B cell (primary cell): ENCODE measurements at regions not wholly inside any gene's neighbourhood (a gene's known extent, or its start where the extent isn't known, plus 50 kb on each side); places are given as distances from the start of the nearest gene placed in this dataset.
"Not testable (repeated sequence)": the region's sequence is repeated elsewhere in the genome, so short reads cannot be mapped to it uniquely, and the experiment has no call there.

ENCODE experiments used
- ATAC-seq: fragments of 200-7000 bp; cut with Tn5 transposase; one replicate; pipeline ENCODE4 v1.10.0; 2021; ENCODE audit warnings: low read depth, mild to moderate bottlenecking, moderate number of reproducible peaks, moderate library complexity
- CTCF ChIA-PET: fragments of 350-600 bp; sonication (Branson Sonifier 250); formaldehyde crosslinking; loops from one replicate; lab custom pipeline; 2021; ENCODE audit warnings: antibody characterized with exemption, inconsistent platforms; lab: Charles Lee
- POLR2A ChIA-PET: fragments of 350-600 bp; sonication (Branson Sonifier 250); formaldehyde crosslinking; loops from one replicate; lab custom pipeline; 2021; ENCODE audit warnings: antibody characterized with exemption; lab: Charles Lee
- DNase-seq: peaks from one replicate; pipeline ENCODE4 v3.0.0; 2013
- H2AFZ ChIP-seq: 2 replicates; pipeline ENCODE4 v1.6.1; 2012; ENCODE audit warnings: mild to moderate bottlenecking, low read depth, low read length; ENCODE audit not compliant: insufficient read depth, poor library complexity, severe bottlenecking
- H3K27ac ChIP-seq, 2 donors: 1 replicate in 1 of 2; 2 replicates in 1 of 2; pipeline ENCODE4 v1.5.1; 2012 to 2013; ENCODE audit warnings: low read length in 2 of 2, mild to moderate bottlenecking in 2 of 2, moderate library complexity in 1 of 2
- H3K27me3 ChIP-seq, 4 experiments: fragments of 200-600 bp in 1 of 4; sonication (generic) in 1 of 4; replicated peaks in 1 of 4; 1 replicate in 2 of 4; 2 replicates in 2 of 4; pipeline versions ENCODE4 v1.6.1 to v1.7.0; 2013 to 2016; ENCODE audit warnings: low read length in 3 of 4, mild to moderate bottlenecking in 2 of 4, mixed read lengths in 1 of 4, moderate library complexity in 1 of 4; ENCODE audit not compliant: insufficient read depth in 4 of 4, control insufficient read depth in 3 of 4; ENCODE audit errors: control extremely low read depth in 1 of 4
- H3K36me3 ChIP-seq, 2 experiments: replicated peaks in 1 of 2; 1 replicate in 1 of 2; 2 replicates in 1 of 2; pipeline versions ENCODE4 v1.6.1 to v1.7.1; 2013; ENCODE audit warnings: low read length in 1 of 2; ENCODE audit not compliant: insufficient read depth in 2 of 2, control insufficient read depth in 1 of 2; ENCODE audit errors: control extremely low read depth in 1 of 2, extremely low read depth in 1 of 2
- H3K4me1 ChIP-seq, 2 donors: fragments of 200-600 bp in 1 of 2; sonication (generic) in 1 of 2; 1 replicate in 1 of 2; 2 replicates in 1 of 2; pipeline versions ENCODE4 v1.5.1 to v1.6.1; 2013 to 2017; ENCODE audit warnings: low read length in 2 of 2; ENCODE audit not compliant: control insufficient read depth in 2 of 2, insufficient read depth in 2 of 2
- H3K4me2 ChIP-seq: replicated peaks from 2 replicates; pipeline ENCODE3; 2012; ENCODE audit warnings: mild to moderate bottlenecking, low read depth, low read length; ENCODE audit not compliant: poor library complexity, severe bottlenecking
- H3K4me3 ChIP-seq, 5 experiments: fragments of 200-600 bp in 1 of 5; sonication (generic) in 1 of 5; 1 replicate in 3 of 5; 2 replicates in 2 of 5; pipeline versions ENCODE4 v1.5.1 to v1.7.0; 2011 to 2016; ENCODE audit warnings: low read length in 4 of 5, mild to moderate bottlenecking in 4 of 5, low read depth in 2 of 5, control low read depth in 1 of 5, moderate library complexity in 1 of 5; ENCODE audit not compliant: insufficient read depth in 1 of 5; ENCODE audit errors: control extremely low read depth in 1 of 5, extremely low read depth in 1 of 5
- H3K79me2 ChIP-seq: fragments of 200-600 bp; sonication (generic); one replicate; pipeline ENCODE4 v1.6.0; 2016; ENCODE audit warnings: low read length; ENCODE audit not compliant: control insufficient read depth, insufficient read depth
- H3K9ac ChIP-seq: fragments of 200-600 bp; sonication (generic); 2 replicates; pipeline ENCODE4 v1.6.1; 2017; ENCODE audit warnings: mild to moderate bottlenecking, low read length, moderate library complexity
- H3K9me3 ChIP-seq, 3 donors: one replicate each; pipeline versions ENCODE4 v1.6.1 to v1.7.1; 2013; ENCODE audit warnings: low read length in 2 of 3; ENCODE audit not compliant: control insufficient read depth in 2 of 3, insufficient read depth in 1 of 3; ENCODE audit errors: control extremely low read depth in 1 of 3
- H4K20me1 ChIP-seq: 2 replicates; pipeline ENCODE4 v1.6.0; 2012; ENCODE audit warnings: mild to moderate bottlenecking, low read length; ENCODE audit not compliant: insufficient read depth, control insufficient read depth, poor library complexity, severe bottlenecking
- H3K27ac Mint-ChIP-seq: one replicate; pipeline ENCODE4 v1.8.0; 2021; ENCODE audit warnings: mixed read lengths
- H3K27me3 Mint-ChIP-seq: one replicate; pipeline ENCODE4 v1.8.0; 2021; ENCODE audit warnings: mixed read lengths
- H3K4me1 Mint-ChIP-seq: one replicate; pipeline ENCODE4 v1.8.0; 2021; ENCODE audit warnings: mixed read lengths
- H3K4me3 Mint-ChIP-seq: one replicate; pipeline ENCODE4 v1.8.0; 2021; ENCODE audit warnings: mixed read lengths
- H3K9me3 Mint-ChIP-seq: one replicate; pipeline ENCODE4 v1.8.0; 2022; ENCODE audit warnings: mixed read lengths; ENCODE audit not compliant: insufficient read depth
- CTCF ChIP-seq: fragments of 200-600 bp; IDR thresholded peaks from one replicate; pipeline ENCODE4 v1.8.0; 2022; ENCODE audit warnings: antibody characterized with exemption, mild to moderate bottlenecking
- EZH2 ChIP-seq: IDR thresholded peaks from 2 replicates; pipeline ENCODE4 v1.6.1; 2012; ENCODE audit warnings: borderline replicate concordance, low read depth, mild to moderate bottlenecking, moderate library complexity, low read length; ENCODE audit not compliant: insufficient read depth, poor library complexity, severe bottlenecking
- WGBS: methylation state at CpG from one replicate; pipeline ENCODE4 v1.1.5; 2013; ENCODE audit warnings: missing lambda C conversion rate; ENCODE audit not compliant: insufficient coverage; 5-methylcytosine and 5-hydroxymethylcytosine counted together
- intact Hi-C: fragments of 100-400 bp; cut with micrococcal nuclease; formaldehyde crosslinking; loops from one replicate; pipeline ENCODE4 v1.10.0; 2022

GRCh38 chr18:78827141-78827540 lies 152.5 kb upstream of the SALL3 start:
- intact Hi-C loops, result no loop called here
- WGBS, result 97% methylated on average over 8 of the region's 10 CpGs
- no peaks in the 10 kb centered on the region for H3K27me3 Mint-ChIP-seq
- Histone ChIP-seq H3K9ac (no peak overlapping the region), H3K27ac (no peak overlapping the region), H3K4me3 (no peak overlapping the region), H3K79me2 (no peaks in the 10 kb centered on the region), H3K9me3 (peaks cover 0 to 14% (median 0%) of the 10 kb centered on the region in 3 donors), H2AFZ (no peak overlapping the region), H3K36me3 (no peaks in the 10 kb centered on the region), H3K4me1 (no peaks in the 10 kb centered on the region), H3K4me2 (no peak overlapping the region), H4K20me1 (no peaks in the 10 kb centered on the region), H3K27me3 (no peaks in the 10 kb centered on the region)
- no peak for ATAC-seq
- no peak overlapping the region for H3K4me3 Mint-ChIP-seq
- H3K9me3 Mint-ChIP-seq, result no peaks in the 10 kb centered on the region
- no peak for DNase-seq
- H3K4me1 Mint-ChIP-seq, result no peaks in the 10 kb centered on the region
- no peak overlapping the region for H3K27ac Mint-ChIP-seq
- ChIA-PET POLR2A (no interaction called here), CTCF (interaction anchor here (0.9 kb wide), 1 partner anchor 14 kb away, joined by 3 read pairs; no protein-coding TSS in a partner anchor)
- TF ChIP-seq EZH2, result no peak
- TF ChIP-seq CTCF, result no peak

- Histone ChIP-seq H3K36me3 (no peaks in the 10 kb centered on the region), H2AFZ (no peak overlapping the region), H3K9me3 (peaks cover 0 to 14% (median 0%) of the 10 kb centered on the region in 3 donors), H3K9ac (no peak overlapping the region), H3K4me3 (no peak overlapping the region), H4K20me1 (no peaks in the 10 kb centered on the region), H3K27me3 (no peaks in the 10 kb centered on the region), H3K4me2 (no peak overlapping the region), H3K27ac (no peak overlapping the region), H3K4me1 (no peaks in the 10 kb centered on the region), H3K79me2 (no peaks in the 10 kb centered on the region)
- Mint-ChIP-seq H3K27me3 (no peaks in the 10 kb centered on the region), H3K27ac (no peak overlapping the region), H3K9me3 (no peaks in the 10 kb centered on the region), H3K4me1 (no peaks in the 10 kb centered on the region), H3K4me3 (no peak overlapping the region)
- intact Hi-C loops, result no loop called here
- TF ChIP-seq EZH2, result no peak
- no peak for TF ChIP-seq CTCF
- no peak for DNase-seq
- ChIA-PET POLR2A (no interaction called here), CTCF (interaction anchor here (0.9 kb wide), 1 partner anchor 13 kb away, joined by 3 read pairs; no protein-coding TSS in a partner anchor)
- WGBS, result 100% methylated on average over 1 of the region's 3 CpGs
- no peak for ATAC-seq
These were observed 151.5 kb upstream of the SALL3 start for GRCh38 chr18:78828131-78828530.

GRCh38 chr18:78829026-78829425 lies 150.6 kb upstream of the SALL3 start:
- CTCF ChIA-PET, ATAC-seq, H3K4me1 Mint-ChIP-seq, H3K79me2 ChIP-seq, intact Hi-C loops, H3K4me1 ChIP-seq, H3K27me3 Mint-ChIP-seq, H2AFZ ChIP-seq, H3K27ac Mint-ChIP-seq, H3K4me3 ChIP-seq, H3K36me3 ChIP-seq, H3K27ac ChIP-seq, H3K9me3 Mint-ChIP-seq, DNase-seq, H3K27me3 ChIP-seq, H3K4me3 Mint-ChIP-seq, POLR2A ChIA-PET, H3K4me2 ChIP-seq, H4K20me1 ChIP-seq, H3K9ac ChIP-seq: not testable (repeated sequence)
- 87% methylated on average over 16 of the region's 16 CpGs for WGBS
- H3K9me3 ChIP-seq, result peaks cover 0 to 22% (median 0%) of the 10 kb centered on the region in 3 donors
